MCF 10A (cell line): ENCODE measurements at regions not wholly inside any gene's neighbourhood (a gene's known extent, or its start where the extent isn't known, plus 50 kb on each side); places are given as distances from the start of the nearest gene placed in this dataset.

Source experiments
- BruUV-seq: library from RNA; stranded (reverse); fragments of 400-500 nt; replicated peaks from 2 replicates; lab custom pipeline; 2021; lab: Mats Ljungman, UMichigan
- CTCF ChIA-PET: fragments of 300-600 bp; sonication (Branson Sonifier 250); formaldehyde crosslinking; extraction: SDS; loops from one replicate; lab custom pipeline; 2021; ENCODE audit warnings: antibody characterized with exemption, inconsistent platforms; lab: Yijun Ruan, JAX
- POLR2A ChIA-PET: fragments of 300-600, 350-650 bp; sonication (Branson Sonifier 250); formaldehyde crosslinking; extraction: SDS; loops from one replicate; lab custom pipeline; 2020; ENCODE audit warnings: antibody characterized with exemption, inconsistent platforms; lab: Yijun Ruan, JAX
- DNase-seq: peaks from one replicate; pipeline ENCODE4 v3.0.0-alpha.2; 2018; ENCODE audit not compliant: unreplicated experiment
- H3K27ac Mint-ChIP-seq: one replicate; pipeline ENCODE4 v1.8.0; 2022; ENCODE audit warnings: mild to moderate bottlenecking, low read depth, mixed read lengths; ENCODE audit not compliant: unreplicated experiment
- H3K27me3 Mint-ChIP-seq: one replicate; pipeline ENCODE4 v1.8.0; 2022; ENCODE audit warnings: mixed read lengths; ENCODE audit not compliant: insufficient read depth, unreplicated experiment
- H3K36me3 Mint-ChIP-seq: one replicate; pipeline ENCODE4 v1.8.0; 2022; ENCODE audit warnings: mild to moderate bottlenecking, moderate library complexity, mixed read lengths; ENCODE audit not compliant: insufficient read depth, unreplicated experiment
- H3K4me1 Mint-ChIP-seq: one replicate; pipeline ENCODE4 v1.8.0; 2022; ENCODE audit warnings: mixed read lengths; ENCODE audit not compliant: insufficient read depth, unreplicated experiment
- H3K4me3 Mint-ChIP-seq: one replicate; pipeline ENCODE4 v1.8.0; 2022; ENCODE audit warnings: mild to moderate bottlenecking, moderate library complexity, mixed read lengths; ENCODE audit not compliant: unreplicated experiment
- H3K9me3 Mint-ChIP-seq: one replicate; pipeline ENCODE4 v1.8.0; 2022; ENCODE audit warnings: mixed read lengths; ENCODE audit not compliant: unreplicated experiment
- intact Hi-C: fragments of 100-400 bp; cut with micrococcal nuclease; formaldehyde crosslinking; loops from 2 replicates; pipeline ENCODE4 v1.14.1; 2022
- TF ChIP-seq, protein P1 (sequence below): fragments of 200-600 bp; IDR thresholded peaks from one replicate; pipeline ENCODE4 v1.8.0; 2022; ENCODE audit warnings: antibody characterized with exemption, mild to moderate bottlenecking; ENCODE audit not compliant: unreplicated experiment

DNA sequence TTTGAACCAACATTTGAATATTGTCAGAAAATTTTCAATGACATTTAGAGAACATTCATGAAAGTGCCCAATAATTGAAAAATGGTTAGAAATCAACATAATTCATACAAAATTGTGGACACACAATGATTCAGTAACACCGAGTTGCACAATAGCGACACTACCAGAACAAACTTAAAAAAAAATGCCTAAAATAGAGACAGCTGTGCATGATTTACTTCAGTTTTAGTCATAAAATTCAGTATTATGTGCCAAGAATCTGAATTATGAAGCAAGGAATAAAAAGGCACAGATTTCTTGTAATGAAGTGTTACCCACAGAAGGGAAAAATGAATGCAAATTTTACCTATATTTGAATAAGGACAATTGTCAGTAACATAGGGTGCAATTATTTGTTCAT lies 396.0 kb downstream of the SEMA3D start:
- intact Hi-C loops = no loop called here

DNA sequence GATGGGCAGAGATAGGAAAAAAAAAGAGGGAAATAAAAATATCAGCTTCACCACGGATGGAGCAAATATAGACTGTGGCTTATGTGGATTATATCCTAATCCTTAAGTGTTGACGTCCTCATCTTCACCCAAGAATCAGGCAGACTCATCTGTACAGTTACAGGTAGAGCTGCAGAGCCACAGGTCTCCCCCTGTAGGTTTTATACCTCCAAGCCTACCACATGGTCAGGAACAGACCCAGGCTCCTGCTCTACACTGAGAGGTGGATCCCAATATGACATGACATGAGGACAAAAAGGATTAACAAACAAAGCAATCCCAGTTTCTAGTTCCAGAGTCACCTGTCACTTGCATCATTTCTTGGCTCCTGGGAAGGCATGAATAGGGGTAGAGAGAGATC lies 400.8 kb downstream of the SEMA3D start:
- intact Hi-C loops = no loop called here
- CTCF ChIA-PET = no interaction called here
- no peaks in the 10 kb centered on the region for H3K27me3 Mint-ChIP-seq
- no TSS peak for BruUV-seq
- no peak overlapping the region for H3K4me3 Mint-ChIP-seq
- DNase-seq = no peak
- no peaks in the 10 kb centered on the region for H3K9me3 Mint-ChIP-seq
- TF ChIP-seq, protein P1, sequence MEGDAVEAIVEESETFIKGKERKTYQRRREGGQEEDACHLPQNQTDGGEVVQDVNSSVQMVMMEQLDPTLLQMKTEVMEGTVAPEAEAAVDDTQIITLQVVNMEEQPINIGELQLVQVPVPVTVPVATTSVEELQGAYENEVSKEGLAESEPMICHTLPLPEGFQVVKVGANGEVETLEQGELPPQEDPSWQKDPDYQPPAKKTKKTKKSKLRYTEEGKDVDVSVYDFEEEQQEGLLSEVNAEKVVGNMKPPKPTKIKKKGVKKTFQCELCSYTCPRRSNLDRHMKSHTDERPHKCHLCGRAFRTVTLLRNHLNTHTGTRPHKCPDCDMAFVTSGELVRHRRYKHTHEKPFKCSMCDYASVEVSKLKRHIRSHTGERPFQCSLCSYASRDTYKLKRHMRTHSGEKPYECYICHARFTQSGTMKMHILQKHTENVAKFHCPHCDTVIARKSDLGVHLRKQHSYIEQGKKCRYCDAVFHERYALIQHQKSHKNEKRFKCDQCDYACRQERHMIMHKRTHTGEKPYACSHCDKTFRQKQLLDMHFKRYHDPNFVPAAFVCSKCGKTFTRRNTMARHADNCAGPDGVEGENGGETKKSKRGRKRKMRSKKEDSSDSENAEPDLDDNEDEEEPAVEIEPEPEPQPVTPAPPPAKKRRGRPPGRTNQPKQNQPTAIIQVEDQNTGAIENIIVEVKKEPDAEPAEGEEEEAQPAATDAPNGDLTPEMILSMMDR = no peak
- no peaks in the 10 kb centered on the region for H3K4me1 Mint-ChIP-seq
- no peak overlapping the region for H3K27ac Mint-ChIP-seq
- H3K36me3 Mint-ChIP-seq = no peaks in the 10 kb centered on the region
- POLR2A ChIA-PET = no interaction called here

More for the DNA sequence above, 396.0 kb downstream of the SEMA3D start:
- CTCF ChIA-PET = no interaction called here
- DNase-seq = peak; percentile 69
- Mint-ChIP-seq H3K4me1 (no peaks in the 10 kb centered on the region), H3K27me3 (no peaks in the 10 kb centered on the region), H3K27ac (no peak overlapping the region), H3K36me3 (no peaks in the 10 kb centered on the region), H3K4me3 (no peak overlapping the region), H3K9me3 (no peaks in the 10 kb centered on the region)
- no TSS peak for BruUV-seq
- TF ChIP-seq, protein P1 = no peak
- POLR2A ChIA-PET = no interaction called here

DNA sequence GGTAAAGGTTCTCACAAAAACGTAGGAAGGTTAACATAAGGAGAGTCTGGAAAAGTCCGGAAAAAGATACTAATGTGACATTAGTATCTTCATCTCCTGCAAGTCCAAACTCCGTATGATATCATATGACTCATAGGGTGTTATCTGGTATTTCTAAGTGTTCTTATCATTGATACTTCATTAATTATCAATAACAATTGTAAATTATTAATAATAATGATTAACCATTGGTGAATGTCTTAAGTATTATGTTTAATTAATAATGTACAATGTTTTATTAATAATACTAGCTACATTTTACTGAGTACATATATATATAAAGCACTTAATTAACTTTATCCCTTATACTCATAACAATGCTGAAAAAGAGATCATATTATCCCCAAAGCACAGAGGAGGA lies 402.4 kb downstream of the SEMA3D start:
- H3K36me3 Mint-ChIP-seq = no peaks in the 10 kb centered on the region
- DNase-seq = no peak
- intact Hi-C loops = no loop called here
- H3K4me3 Mint-ChIP-seq = no peak overlapping the region
- H3K9me3 Mint-ChIP-seq = no peaks in the 10 kb centered on the region
- no peaks in the 10 kb centered on the region for H3K27me3 Mint-ChIP-seq
- ChIA-PET POLR2A (no interaction called here), CTCF (no interaction called here)
- H3K27ac Mint-ChIP-seq = peak overlapping the region; percentile 4
- BruUV-seq = no TSS peak
- TF ChIP-seq, protein P1 = no peak
- H3K4me1 Mint-ChIP-seq = no peaks in the 10 kb centered on the region

DNA sequence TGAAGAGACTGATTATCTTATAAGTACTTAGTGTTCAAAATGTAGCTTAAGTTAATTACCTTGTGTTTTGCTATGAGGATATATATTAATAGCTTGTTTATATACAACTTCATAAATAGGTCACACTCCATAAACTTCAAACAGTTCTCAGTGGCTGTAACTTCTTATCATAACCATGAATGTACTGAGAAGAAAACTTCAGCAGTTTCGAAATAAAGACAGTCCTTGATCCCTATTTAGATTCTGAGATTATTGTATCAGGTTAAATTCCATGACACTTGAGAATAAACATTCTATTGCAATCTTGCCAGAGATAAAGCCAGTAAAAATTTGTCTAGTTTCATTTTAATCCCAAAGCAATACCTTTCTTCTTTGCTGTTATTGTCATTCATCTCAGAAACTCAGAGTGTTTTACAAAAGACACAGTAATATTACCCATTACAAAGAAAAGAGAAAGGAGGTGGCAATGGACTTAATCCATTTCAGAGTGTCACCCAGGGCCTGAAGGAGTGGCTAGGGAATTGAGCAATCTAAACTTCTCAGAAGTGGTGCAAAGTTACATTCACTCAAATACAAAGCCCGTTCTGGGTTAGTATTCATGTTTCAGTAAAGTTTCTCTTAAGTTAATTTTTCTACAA lies 403.6 kb downstream of the SEMA3D start:
- H3K27ac Mint-ChIP-seq = no peak overlapping the region
- CTCF ChIA-PET = no interaction called here
- POLR2A ChIA-PET = no interaction called here
- DNase-seq = peak; percentile 26
- TF ChIP-seq, protein P1 = no peak
- no peaks in the 10 kb centered on the region for H3K4me1 Mint-ChIP-seq
- H3K4me3 Mint-ChIP-seq = no peak overlapping the region
- H3K9me3 Mint-ChIP-seq = no peaks in the 10 kb centered on the region
- H3K27me3 Mint-ChIP-seq = no peaks in the 10 kb centered on the region
- intact Hi-C loops = no loop called here
- no TSS peak for BruUV-seq
- no peaks in the 10 kb centered on the region for H3K36me3 Mint-ChIP-seq
